IMR-90 (cell line): ENCODE measurements at regions not wholly inside any gene's neighbourhood (a gene's known extent, or its start where the extent isn't known, plus 50 kb on each side); places are given as distances from the start of the nearest gene placed in this dataset.

Experiments
- ATAC-seq: fragments of 200-7000 bp; cut with Tn5 transposase; 2 replicates; pipeline ENCODE4 v1.9.1; 2020; ENCODE audit warnings: low read depth, mild to moderate bottlenecking, moderate library complexity
- BruUV-seq: library from RNA; stranded (reverse); fragments of 400-500 nt; replicated peaks from 2 replicates; lab custom pipeline; 2021; lab: Mats Ljungman, UMichigan
- CTCF ChIA-PET: fragments of 300-600 bp; formaldehyde crosslinking; extraction: SDS; loops from one replicate; lab custom pipeline; 2021; ENCODE audit warnings: antibody characterized with exemption; lab: Yijun Ruan, JAX
- POLR2A ChIA-PET: fragments of 300-600 bp; sonication (Branson Sonifier 250); formaldehyde crosslinking; loops from one replicate; lab custom pipeline; 2022; ENCODE audit warnings: antibody characterized with exemption; ENCODE audit not compliant: unreplicated experiment; lab: Charles Lee
- DNase-seq: peaks from one replicate; pipeline ENCODE4 v3.0.0; 2013
- H2AFZ ChIP-seq: replicated peaks from 2 replicates; pipeline ENCODE3; 2013; ENCODE audit warnings: low read length, mild to moderate bottlenecking; ENCODE audit not compliant: poor library complexity
- H2AK5ac ChIP-seq: 2 replicates; pipeline ENCODE4 v1.6.1; 2013; ENCODE audit warnings: low read depth, low read length, inconsistent platforms
- H2AK9ac ChIP-seq: replicated peaks from 2 replicates; pipeline ENCODE3; 2013; ENCODE audit warnings: mild to moderate bottlenecking, low read depth, low read length, moderate library complexity; ENCODE audit not compliant: poor library complexity
- H2BK120ac ChIP-seq: 2 replicates; pipeline ENCODE4 v1.6.1; 2013; ENCODE audit warnings: low read depth, low read length, inconsistent platforms
- H2BK15ac ChIP-seq: 3 replicates; pipeline ENCODE4 v1.6.1; 2013; ENCODE audit warnings: low read depth, low read length, inconsistent platforms
- H2BK20ac ChIP-seq: 2 replicates; pipeline ENCODE4 v1.6.1; 2013; ENCODE audit warnings: low read depth, mild to moderate bottlenecking, inconsistent platforms, low read length, moderate library complexity
- H2BK5ac ChIP-seq: 2 replicates; pipeline ENCODE4 v1.6.1; 2013; ENCODE audit warnings: mild to moderate bottlenecking, low read depth, low read length, inconsistent platforms; ENCODE audit not compliant: poor library complexity, severe bottlenecking
- H3K14ac ChIP-seq: replicated peaks from 2 replicates; pipeline ENCODE4 v1.6.1; 2013; ENCODE audit warnings: low read depth, low read length, inconsistent platforms
- H3K18ac ChIP-seq: 2 replicates; pipeline ENCODE4 v1.6.1; 2013; ENCODE audit warnings: low read depth, low read length, control low read depth
- H3K23ac ChIP-seq: 2 replicates; pipeline ENCODE4 v1.6.1; 2013; ENCODE audit warnings: low read depth, low read length, inconsistent platforms
- H3K27ac ChIP-seq: 2 replicates; pipeline ENCODE4 v1.5.1; 2013; ENCODE audit warnings: mild to moderate bottlenecking, control low read depth, low read length; ENCODE audit not compliant: insufficient read depth
- H3K27me3 ChIP-seq: 2 replicates; pipeline ENCODE4 v1.6.1; 2013; ENCODE audit warnings: low read length; ENCODE audit not compliant: control insufficient read depth, insufficient read depth
- H3K36me3 ChIP-seq: 2 replicates; pipeline ENCODE4 v1.6.1; 2013; ENCODE audit warnings: low read length, mixed read lengths; ENCODE audit not compliant: control insufficient read depth, insufficient read depth
- H3K4ac ChIP-seq: 2 replicates; pipeline ENCODE4 v1.6.1; 2013; ENCODE audit warnings: low read depth, low read length, inconsistent platforms
- H3K4me1 ChIP-seq: 2 replicates; pipeline ENCODE4 v1.6.1; 2013; ENCODE audit warnings: low read length, mixed read lengths; ENCODE audit not compliant: control insufficient read depth, insufficient read depth
- H3K4me2 ChIP-seq: 2 replicates; pipeline ENCODE4 v1.6.1; 2013; ENCODE audit warnings: low read depth, mild to moderate bottlenecking, control low read depth, low read length, moderate library complexity
- H3K4me3 ChIP-seq: 2 replicates; pipeline ENCODE4 v1.5.1; 2013; ENCODE audit warnings: low read depth, mild to moderate bottlenecking, control low read depth, low read length, moderate library complexity; ENCODE audit not compliant: insufficient read depth
- H3K56ac ChIP-seq: 2 replicates; pipeline ENCODE4 v1.6.1; 2013; ENCODE audit warnings: low read length, inconsistent platforms; ENCODE audit not compliant: insufficient read depth; ENCODE audit errors: extremely low read depth
- H3K79me1 ChIP-seq, 2 experiments: 2 replicates each; pipeline ENCODE4 v1.6.1; 2013; ENCODE audit warnings: low read length in 2 of 2, inconsistent platforms in 1 of 2, low read depth in 1 of 2
- H3K9ac ChIP-seq: 2 replicates; pipeline ENCODE4 v1.6.1; 2013; ENCODE audit warnings: low read depth, low read length, control low read depth
- H3K9me1 ChIP-seq: 2 replicates; pipeline ENCODE4 v1.6.1; 2013; ENCODE audit warnings: low read length, inconsistent platforms; ENCODE audit not compliant: insufficient read depth
- H3K9me3 ChIP-seq: 2 replicates; pipeline ENCODE4 v1.6.1; 2013; ENCODE audit warnings: low read length; ENCODE audit not compliant: control insufficient read depth, insufficient read depth
- H4K20me1 ChIP-seq: 2 replicates; pipeline ENCODE4 v1.6.1; 2013; ENCODE audit warnings: low read length, inconsistent platforms; ENCODE audit not compliant: insufficient read depth
- H4K5ac ChIP-seq: 2 replicates; pipeline ENCODE4 v1.6.1; 2013; ENCODE audit warnings: mild to moderate bottlenecking, low read depth, low read length, control low read depth
- H4K8ac ChIP-seq, 2 experiments: 2 replicates each; pipeline ENCODE4 v1.6.1; 2013; ENCODE audit warnings: low read depth in 2 of 2, low read length in 2 of 2, control low read depth in 1 of 2, inconsistent platforms in 1 of 2
- H4K91ac ChIP-seq: 2 replicates; pipeline ENCODE4 v1.6.1; 2013; ENCODE audit warnings: low read depth, low read length, inconsistent platforms; ENCODE audit not compliant: insufficient read depth
- BHLHE40 ChIP-seq: fragments of 150-350 bp; IDR thresholded peaks from 2 replicates; pipeline ENCODE4 v1.6.1; 2016; ENCODE audit warnings: mild to moderate bottlenecking, low read depth, low read length
- CTCF ChIP-seq: conservative IDR thresholded peaks from 2 replicates; pipeline ENCODE4 v1.5.1; 2012; ENCODE audit warnings: mild to moderate bottlenecking, low read depth, low read length, improper control_type of control experiment
- ELK1 ChIP-seq: fragments of 150-350 bp; IDR thresholded peaks from 2 replicates; pipeline ENCODE4 v1.6.1; 2016; ENCODE audit warnings: low read depth, mild to moderate bottlenecking, low read length, moderate library complexity, borderline replicate concordance
- MAFK ChIP-seq: IDR thresholded peaks from 2 replicates; pipeline ENCODE4 v1.6.1; 2012; ENCODE audit warnings: low read depth, low read length, improper control_type of control experiment
- MAZ ChIP-seq: IDR thresholded peaks from 2 replicates; pipeline ENCODE4 v1.6.1; 2012; ENCODE audit warnings: low read depth, mild to moderate bottlenecking, low read length, improper control_type of control experiment, moderate library complexity, borderline replicate concordance
- NFE2L2 ChIP-seq: fragments of 150-350 bp; IDR thresholded peaks from 2 replicates; pipeline ENCODE4 v1.6.1; 2016; ENCODE audit warnings: low read depth, mild to moderate bottlenecking, low read length
- POLR2A ChIP-seq: IDR thresholded peaks from 2 replicates; pipeline ENCODE4 v1.6.1; 2012; ENCODE audit warnings: mild to moderate bottlenecking, low read depth, low read length
- RAD21 ChIP-seq: IDR thresholded peaks from 2 replicates; pipeline ENCODE4 v1.6.1; 2012; ENCODE audit warnings: low read length, improper control_type of control experiment
- WGBS, 2 experiments: methylation state at CpG; one replicate each; pipeline versions ENCODE4 v1.1.5 to v1.1.7; 2013; ENCODE audit warnings: missing lambda C conversion rate in 2 of 2; ENCODE audit not compliant: insufficient read length in 1 of 2; ENCODE audit errors: extremely low coverage in 2 of 2; 5-methylcytosine and 5-hydroxymethylcytosine counted together
- dilution Hi-C: fragments of 300-500 bp; cut with HindIII; formaldehyde crosslinking; loops from one replicate; pipeline ENCODE4 v1.14.3; 2018; ENCODE audit warnings: low sequenced_read_pairs; ENCODE audit not compliant: unreplicated experiment
- in situ Hi-C: fragments of 300-500 bp; cut with MboI; formaldehyde crosslinking; loops from 3 replicates; pipeline ENCODE4 v1.14.3; 2019; ENCODE audit warnings: low sequenced_read_pairs, inconsistent platforms, mixed read lengths
- intact Hi-C: fragments of 100-400 bp; cut with micrococcal nuclease; formaldehyde crosslinking; loops from 2 replicates; pipeline ENCODE4 v1.10.0; 2022

- no peak overlapping the region for H3K4me3 ChIP-seq
- no peak overlapping the region for H3K56ac ChIP-seq
- no peak overlapping the region for H3K27ac ChIP-seq
- ChIA-PET POLR2A (no interaction called here), CTCF (interaction anchor here (0.6 kb wide), 1 partner anchor 106 kb away, joined by 3 read pairs; no protein-coding TSS in a partner anchor)
- no peak overlapping the region for H3K14ac ChIP-seq
- H3K9me3 ChIP-seq: no peaks in the 10 kb centered on the region
- no peak overlapping the region for H3K23ac ChIP-seq
- intact Hi-C loops: no loop called here
- no TSS peak for BruUV-seq
- H2BK20ac ChIP-seq: no peak overlapping the region
- H3K79me1 ChIP-seq: no peaks in the 10 kb centered on the region
- H3K18ac ChIP-seq: no peak overlapping the region
- no peak overlapping the region for H3K9ac ChIP-seq
- TF ChIP-seq POLR2A: no peak
- no peak for TF ChIP-seq ELK1
- no peak for TF ChIP-seq CTCF
- TF ChIP-seq BHLHE40: no peak
- no peak for TF ChIP-seq MAFK
- no peak for TF ChIP-seq MAZ
- no peak for TF ChIP-seq NFE2L2
- TF ChIP-seq RAD21: no peak
- no peak overlapping the region for H4K91ac ChIP-seq
- H2BK15ac ChIP-seq: no peak overlapping the region
- H2AFZ ChIP-seq: no peak overlapping the region
- no CpG with 5 or more reads among the region's 2 CpGs for WGBS, 2 experiments
- DNase-seq (no peak), ATAC-seq (no peak)
- H3K4me2 ChIP-seq: no peak overlapping the region
- no peaks in the 10 kb centered on the region for H3K36me3 ChIP-seq
- no peaks in the 10 kb centered on the region for H3K27me3 ChIP-seq
- dilution Hi-C loops: no loop called here
- H4K5ac ChIP-seq: no peak overlapping the region
- H3K4ac ChIP-seq: no peak overlapping the region
- H2BK5ac ChIP-seq: no peak overlapping the region
- no peak overlapping the region for H4K8ac ChIP-seq
- in situ Hi-C loops: no loop called here
- no peak overlapping the region for H2AK5ac ChIP-seq
- no peak overlapping the region for H2AK9ac ChIP-seq
- H2BK120ac ChIP-seq: no peak overlapping the region
- no peaks in the 10 kb centered on the region for H4K20me1 ChIP-seq
- H3K9me1 ChIP-seq: no peaks in the 10 kb centered on the region
- H3K4me1 ChIP-seq: no peaks in the 10 kb centered on the region
Observed at GRCh38 chr2:177118636-177119035, 94.0 kb upstream of the HNRNPA3 start.
